H9 (cell line): ENCODE measurements at regions not wholly inside any gene's neighbourhood (a gene's known extent, or its start where the extent isn't known, plus 50 kb on each side); places are given as distances from the start of the nearest gene placed in this dataset.

Experiments used
- DNase-seq: peaks from one replicate; pipeline ENCODE4 v3.0.0-alpha.2; 2017
- H2AFZ ChIP-seq: one replicate; pipeline ENCODE4 v1.6.1; 2013; ENCODE audit warnings: mild to moderate bottlenecking, low read length, control low read depth, moderate library complexity
- H2AK5ac ChIP-seq: 2 replicates; pipeline ENCODE4 v1.6.1; 2013; ENCODE audit warnings: low read length, control low read depth, mixed read lengths; ENCODE audit not compliant: insufficient read length
- H2BK120ac ChIP-seq: one replicate; pipeline ENCODE4 v1.6.1; 2013; ENCODE audit warnings: low read depth, mild to moderate bottlenecking, low read length, control low read depth, inconsistent platforms; ENCODE audit not compliant: poor library complexity, severe bottlenecking
- H2BK12ac ChIP-seq: 2 replicates; pipeline ENCODE4 v1.6.1; 2013; ENCODE audit warnings: low read length, control low read depth, mixed read lengths, low read depth; ENCODE audit not compliant: insufficient read length
- H2BK15ac ChIP-seq: 2 replicates; pipeline ENCODE4 v1.6.1; 2013; ENCODE audit warnings: low read depth, low read length, control low read depth
- H2BK20ac ChIP-seq: one replicate; pipeline ENCODE4 v1.6.1; 2013; ENCODE audit warnings: low read depth, mild to moderate bottlenecking, low read length, control low read depth, inconsistent platforms; ENCODE audit not compliant: poor library complexity, severe bottlenecking
- H2BK5ac ChIP-seq: 2 replicates; pipeline ENCODE4 v1.6.1; 2013; ENCODE audit warnings: low read length, control low read depth, mixed read lengths; ENCODE audit not compliant: insufficient read length
- H3K14ac ChIP-seq: 2 replicates; pipeline ENCODE4 v1.6.1; 2013; ENCODE audit warnings: low read length, control low read depth; ENCODE audit not compliant: insufficient read depth
- H3K18ac ChIP-seq: 2 replicates; pipeline ENCODE4 v1.6.1; 2013; ENCODE audit warnings: low read depth, mild to moderate bottlenecking, mixed read lengths, low read length, control low read depth; ENCODE audit not compliant: insufficient read length
- H3K23ac ChIP-seq: 2 replicates; pipeline ENCODE4 v1.6.1; 2013; ENCODE audit warnings: low read length, control low read depth, mixed read lengths, low read depth; ENCODE audit not compliant: insufficient read length
- H3K23me2 ChIP-seq: 2 replicates; pipeline ENCODE4 v1.6.1; 2013; ENCODE audit warnings: low read depth, mild to moderate bottlenecking, mixed read lengths, low read length, control low read depth; ENCODE audit not compliant: insufficient read length, poor library complexity, severe bottlenecking
- H3K27ac ChIP-seq: 2 replicates; pipeline ENCODE4 v1.5.1; 2013; ENCODE audit warnings: low read length, control low read depth, mixed read lengths, low read depth; ENCODE audit not compliant: insufficient read length
- H3K27me3 ChIP-seq: 2 replicates; pipeline ENCODE4 v1.6.1; 2013; ENCODE audit warnings: low read length, control low read depth, inconsistent platforms; ENCODE audit not compliant: insufficient read depth
- H3K4ac ChIP-seq: 2 replicates; pipeline ENCODE4 v1.6.1; 2013; ENCODE audit warnings: low read depth, mild to moderate bottlenecking, control low read depth, inconsistent platforms, low read length, moderate library complexity
- H3K4me1 ChIP-seq: 2 replicates; pipeline ENCODE4 v1.6.1; 2013; ENCODE audit warnings: low read length, control low read depth, inconsistent platforms; ENCODE audit not compliant: insufficient read depth
- H3K4me2 ChIP-seq: 2 replicates; pipeline ENCODE4 v1.6.1; 2013; ENCODE audit warnings: low read length, control low read depth, mixed read lengths; ENCODE audit not compliant: insufficient read length, insufficient read depth
- H3K56ac ChIP-seq: 2 replicates; pipeline ENCODE4 v1.6.1; 2013; ENCODE audit warnings: low read depth, mild to moderate bottlenecking, mixed read lengths, low read length, control low read depth; ENCODE audit not compliant: insufficient read length
- H3K79me1 ChIP-seq: 2 replicates; pipeline ENCODE4 v1.6.1; 2013; ENCODE audit warnings: low read depth, mild to moderate bottlenecking, moderate library complexity, low read length, control low read depth, inconsistent platforms; ENCODE audit not compliant: insufficient read depth, poor library complexity, severe bottlenecking
- H3K79me2 ChIP-seq: 2 replicates; pipeline ENCODE4 v1.6.1; 2013; ENCODE audit warnings: low read length, control low read depth, inconsistent platforms; ENCODE audit not compliant: insufficient read depth
- H3K9ac ChIP-seq: 2 replicates; pipeline ENCODE4 v1.6.1; 2013; ENCODE audit warnings: low read length, control low read depth, mixed read lengths; ENCODE audit not compliant: insufficient read length; ENCODE audit errors: extremely low read depth
- H3K9me3 ChIP-seq: one replicate; pipeline ENCODE4 v1.6.1; 2013; ENCODE audit warnings: low read depth, low read length, inconsistent platforms; ENCODE audit not compliant: control insufficient read depth
- H3T11ph ChIP-seq: one replicate; pipeline ENCODE4 v1.6.1; 2013; ENCODE audit warnings: mild to moderate bottlenecking, low read length, control low read depth, inconsistent platforms
- H4K20me1 ChIP-seq: one replicate; pipeline ENCODE4 v1.6.1; 2013; ENCODE audit not compliant: control insufficient read depth, insufficient read length, insufficient read depth
- H4K5ac ChIP-seq: 2 replicates; pipeline ENCODE4 v1.6.1; 2013; ENCODE audit warnings: low read depth, mild to moderate bottlenecking, mixed read lengths, low read length, control low read depth; ENCODE audit not compliant: insufficient read length
- H4K8ac ChIP-seq: replicated peaks from 2 replicates; pipeline ENCODE4 v1.6.1; 2013; ENCODE audit warnings: low read length, control low read depth, mixed read lengths, low read depth; ENCODE audit not compliant: insufficient read length
- H4K91ac ChIP-seq: 2 replicates; pipeline ENCODE4 v1.6.1; 2013; ENCODE audit warnings: low read depth, mild to moderate bottlenecking, moderate library complexity, mixed read lengths, low read length, control low read depth; ENCODE audit not compliant: insufficient read length
- H3K27ac Mint-ChIP-seq, 3 experiments: 2 replicates in 2 of 3; 3 replicates in 1 of 3; pipeline ENCODE4 v1.8.0; 2020 to 2021; ENCODE audit warnings: mixed read lengths in 3 of 3, mild to moderate bottlenecking in 1 of 3, moderate library complexity in 1 of 3
- H3K27me3 Mint-ChIP-seq: 2 replicates; pipeline ENCODE4 v1.8.0; 2021; ENCODE audit warnings: low read depth, mild to moderate bottlenecking, moderate library complexity, mixed read lengths
- H3K36me3 Mint-ChIP-seq, 3 experiments: 2 replicates in 2 of 3; 3 replicates in 1 of 3; pipeline ENCODE4 v1.8.0; 2020 to 2021; ENCODE audit warnings: low read depth in 3 of 3, mixed read lengths in 3 of 3; ENCODE audit not compliant: insufficient read depth in 1 of 3
- H3K4me1 Mint-ChIP-seq, 2 experiments: 2 replicates each; pipeline ENCODE4 v1.8.0; 2020; ENCODE audit warnings: mixed read lengths in 2 of 2
- H3K4me3 Mint-ChIP-seq, 2 experiments: 2 replicates in 1 of 2; 3 replicates in 1 of 2; pipeline ENCODE4 v1.8.0; 2020 to 2021; ENCODE audit warnings: mild to moderate bottlenecking in 2 of 2, mixed read lengths in 2 of 2, moderate library complexity in 1 of 2
- H3K9me3 Mint-ChIP-seq, 2 experiments: 2 replicates in 1 of 2; 3 replicates in 1 of 2; pipeline ENCODE4 v1.8.0; 2020; ENCODE audit warnings: mild to moderate bottlenecking in 2 of 2, mixed read lengths in 2 of 2, moderate library complexity in 1 of 2
- CTCF ChIP-seq: fragments of 200-600 bp; sonication (generic); conservative IDR thresholded peaks from 3 replicates; pipeline ENCODE4 v1.8.0; 2021; ENCODE audit warnings: antibody characterized with exemption, mild to moderate bottlenecking
- WGBS: extraction: QIAGEN DNeasy Blood & Tissue Kit; methylation state at CpG from one replicate; pipeline ENCODE4 v1.1.7; 2013; ENCODE audit warnings: missing lambda C conversion rate, low lambda C conversion rate, mixed read lengths; ENCODE audit not compliant: insufficient read length; ENCODE audit errors: extremely low coverage; 5-methylcytosine and 5-hydroxymethylcytosine counted together

- peaks cover 0 to 1% (median under 1%) of the 10 kb centered on the region in 3 experiments; a peak in 6 of 7 replicates for H3K36me3 Mint-ChIP-seq
- H3K27ac Mint-ChIP-seq, result no peak overlapping the region; a peak in 1 of 7 replicates
Measured at GRCh38 chr1:5238351-5239130, 584.1 kb downstream of the AJAP1 start.

More at GRCh38 chr1:5238351-5239130, 584.1 kb downstream of the AJAP1 start:
- H3K18ac ChIP-seq, result no peak overlapping the region
- Mint-ChIP-seq H3K4me3 (no peak overlapping the region), H3K4me1 (peaks cover 12 to 21% of the 10 kb centered on the region in 2 experiments), H3K9me3 (peaks cover 10 to 13% of the 10 kb centered on the region in 2 experiments), H3K27me3 (peaks cover 92% of the 10 kb centered on the region)
- no peaks in the 10 kb centered on the region for H3K79me2 ChIP-seq
- no peak overlapping the region for H3K14ac ChIP-seq
- no peak overlapping the region for H3K4ac ChIP-seq
- H4K20me1 ChIP-seq, result no peaks in the 10 kb centered on the region
- WGBS, result no CpG with 5 or more reads among the region's 19 CpGs
- no peak overlapping the region for H4K8ac ChIP-seq
- no peak for TF ChIP-seq CTCF
- no peak overlapping the region for H3T11ph ChIP-seq
- no peak overlapping the region for H2BK12ac ChIP-seq
- H3K79me1 ChIP-seq, result no peaks in the 10 kb centered on the region
- H2BK120ac ChIP-seq, result no peak overlapping the region
- H2BK15ac ChIP-seq, result no peak overlapping the region
- no peak overlapping the region for H2AFZ ChIP-seq
- no peak overlapping the region for H2BK5ac ChIP-seq
- H3K23ac ChIP-seq, result no peak overlapping the region
- H3K4me1 ChIP-seq, result peaks cover 5% of the 10 kb centered on the region; the same call in 1 of the 2 replicates
- no peaks in the 10 kb centered on the region for H3K9me3 ChIP-seq
- no peak overlapping the region for H2BK20ac ChIP-seq
- no peak overlapping the region for H3K27ac ChIP-seq
- H3K4me2 ChIP-seq, result no peak overlapping the region
- H3K23me2 ChIP-seq, result no peaks in the 10 kb centered on the region
- H3K9ac ChIP-seq, result no peak overlapping the region
- no peak overlapping the region for H4K91ac ChIP-seq
- H3K27me3 ChIP-seq, result no peaks in the 10 kb centered on the region
- no peak for DNase-seq
- H3K56ac ChIP-seq, result no peak overlapping the region
- H2AK5ac ChIP-seq, result no peak overlapping the region
- H4K5ac ChIP-seq, result no peak overlapping the region
